H9 (cell line): ENCODE measurements at regions not wholly inside any gene's neighbourhood (a gene's known extent, or its start where the extent isn't known, plus 50 kb on each side); places are given as distances from the start of the nearest gene placed in this dataset.

Source experiments
- DNase-seq: peaks from one replicate; pipeline ENCODE4 v3.0.0-alpha.2; 2017
- H2AFZ ChIP-seq: one replicate; pipeline ENCODE4 v1.6.1; 2013; ENCODE audit warnings: mild to moderate bottlenecking, low read length, control low read depth, moderate library complexity
- H2AK5ac ChIP-seq: 2 replicates; pipeline ENCODE4 v1.6.1; 2013; ENCODE audit warnings: low read length, control low read depth, mixed read lengths; ENCODE audit not compliant: insufficient read length
- H2BK120ac ChIP-seq: one replicate; pipeline ENCODE4 v1.6.1; 2013; ENCODE audit warnings: low read depth, mild to moderate bottlenecking, low read length, control low read depth, inconsistent platforms; ENCODE audit not compliant: poor library complexity, severe bottlenecking
- H2BK12ac ChIP-seq: 2 replicates; pipeline ENCODE4 v1.6.1; 2013; ENCODE audit warnings: low read length, control low read depth, mixed read lengths, low read depth; ENCODE audit not compliant: insufficient read length
- H2BK15ac ChIP-seq: 2 replicates; pipeline ENCODE4 v1.6.1; 2013; ENCODE audit warnings: low read depth, low read length, control low read depth
- H2BK20ac ChIP-seq: one replicate; pipeline ENCODE4 v1.6.1; 2013; ENCODE audit warnings: low read depth, mild to moderate bottlenecking, low read length, control low read depth, inconsistent platforms; ENCODE audit not compliant: poor library complexity, severe bottlenecking
- H2BK5ac ChIP-seq: 2 replicates; pipeline ENCODE4 v1.6.1; 2013; ENCODE audit warnings: low read length, control low read depth, mixed read lengths; ENCODE audit not compliant: insufficient read length
- H3K14ac ChIP-seq: 2 replicates; pipeline ENCODE4 v1.6.1; 2013; ENCODE audit warnings: low read length, control low read depth; ENCODE audit not compliant: insufficient read depth
- H3K18ac ChIP-seq: 2 replicates; pipeline ENCODE4 v1.6.1; 2013; ENCODE audit warnings: low read depth, mild to moderate bottlenecking, mixed read lengths, low read length, control low read depth; ENCODE audit not compliant: insufficient read length
- H3K23ac ChIP-seq: 2 replicates; pipeline ENCODE4 v1.6.1; 2013; ENCODE audit warnings: low read length, control low read depth, mixed read lengths, low read depth; ENCODE audit not compliant: insufficient read length
- H3K23me2 ChIP-seq: 2 replicates; pipeline ENCODE4 v1.6.1; 2013; ENCODE audit warnings: low read depth, mild to moderate bottlenecking, mixed read lengths, low read length, control low read depth; ENCODE audit not compliant: insufficient read length, poor library complexity, severe bottlenecking
- H3K27ac ChIP-seq: 2 replicates; pipeline ENCODE4 v1.5.1; 2013; ENCODE audit warnings: low read length, control low read depth, mixed read lengths, low read depth; ENCODE audit not compliant: insufficient read length
- H3K27me3 ChIP-seq: 2 replicates; pipeline ENCODE4 v1.6.1; 2013; ENCODE audit warnings: low read length, control low read depth, inconsistent platforms; ENCODE audit not compliant: insufficient read depth
- H3K4ac ChIP-seq: 2 replicates; pipeline ENCODE4 v1.6.1; 2013; ENCODE audit warnings: low read depth, mild to moderate bottlenecking, control low read depth, inconsistent platforms, low read length, moderate library complexity
- H3K4me1 ChIP-seq: 2 replicates; pipeline ENCODE4 v1.6.1; 2013; ENCODE audit warnings: low read length, control low read depth, inconsistent platforms; ENCODE audit not compliant: insufficient read depth
- H3K4me2 ChIP-seq: 2 replicates; pipeline ENCODE4 v1.6.1; 2013; ENCODE audit warnings: low read length, control low read depth, mixed read lengths; ENCODE audit not compliant: insufficient read length, insufficient read depth
- H3K56ac ChIP-seq: 2 replicates; pipeline ENCODE4 v1.6.1; 2013; ENCODE audit warnings: low read depth, mild to moderate bottlenecking, mixed read lengths, low read length, control low read depth; ENCODE audit not compliant: insufficient read length
- H3K79me1 ChIP-seq: 2 replicates; pipeline ENCODE4 v1.6.1; 2013; ENCODE audit warnings: low read depth, mild to moderate bottlenecking, moderate library complexity, low read length, control low read depth, inconsistent platforms; ENCODE audit not compliant: insufficient read depth, poor library complexity, severe bottlenecking
- H3K79me2 ChIP-seq: 2 replicates; pipeline ENCODE4 v1.6.1; 2013; ENCODE audit warnings: low read length, control low read depth, inconsistent platforms; ENCODE audit not compliant: insufficient read depth
- H3K9ac ChIP-seq: 2 replicates; pipeline ENCODE4 v1.6.1; 2013; ENCODE audit warnings: low read length, control low read depth, mixed read lengths; ENCODE audit not compliant: insufficient read length; ENCODE audit errors: extremely low read depth
- H3K9me3 ChIP-seq: one replicate; pipeline ENCODE4 v1.6.1; 2013; ENCODE audit warnings: low read depth, low read length, inconsistent platforms; ENCODE audit not compliant: control insufficient read depth
- H3T11ph ChIP-seq: one replicate; pipeline ENCODE4 v1.6.1; 2013; ENCODE audit warnings: mild to moderate bottlenecking, low read length, control low read depth, inconsistent platforms
- H4K20me1 ChIP-seq: one replicate; pipeline ENCODE4 v1.6.1; 2013; ENCODE audit not compliant: control insufficient read depth, insufficient read length, insufficient read depth
- H4K5ac ChIP-seq: 2 replicates; pipeline ENCODE4 v1.6.1; 2013; ENCODE audit warnings: low read depth, mild to moderate bottlenecking, mixed read lengths, low read length, control low read depth; ENCODE audit not compliant: insufficient read length
- H4K8ac ChIP-seq: replicated peaks from 2 replicates; pipeline ENCODE4 v1.6.1; 2013; ENCODE audit warnings: low read length, control low read depth, mixed read lengths, low read depth; ENCODE audit not compliant: insufficient read length
- H4K91ac ChIP-seq: 2 replicates; pipeline ENCODE4 v1.6.1; 2013; ENCODE audit warnings: low read depth, mild to moderate bottlenecking, moderate library complexity, mixed read lengths, low read length, control low read depth; ENCODE audit not compliant: insufficient read length
- H3K27ac Mint-ChIP-seq, 3 experiments: 2 replicates in 2 of 3; 3 replicates in 1 of 3; pipeline ENCODE4 v1.8.0; 2020 to 2021; ENCODE audit warnings: mixed read lengths in 3 of 3, mild to moderate bottlenecking in 1 of 3, moderate library complexity in 1 of 3
- H3K27me3 Mint-ChIP-seq: 2 replicates; pipeline ENCODE4 v1.8.0; 2021; ENCODE audit warnings: low read depth, mild to moderate bottlenecking, moderate library complexity, mixed read lengths
- H3K36me3 Mint-ChIP-seq, 3 experiments: 2 replicates in 2 of 3; 3 replicates in 1 of 3; pipeline ENCODE4 v1.8.0; 2020 to 2021; ENCODE audit warnings: low read depth in 3 of 3, mixed read lengths in 3 of 3; ENCODE audit not compliant: insufficient read depth in 1 of 3
- H3K4me1 Mint-ChIP-seq, 2 experiments: 2 replicates each; pipeline ENCODE4 v1.8.0; 2020; ENCODE audit warnings: mixed read lengths in 2 of 2
- H3K4me3 Mint-ChIP-seq, 2 experiments: 2 replicates in 1 of 2; 3 replicates in 1 of 2; pipeline ENCODE4 v1.8.0; 2020 to 2021; ENCODE audit warnings: mild to moderate bottlenecking in 2 of 2, mixed read lengths in 2 of 2, moderate library complexity in 1 of 2
- H3K9me3 Mint-ChIP-seq, 2 experiments: 2 replicates in 1 of 2; 3 replicates in 1 of 2; pipeline ENCODE4 v1.8.0; 2020; ENCODE audit warnings: mild to moderate bottlenecking in 2 of 2, mixed read lengths in 2 of 2, moderate library complexity in 1 of 2
- CTCF ChIP-seq: fragments of 200-600 bp; sonication (generic); conservative IDR thresholded peaks from 3 replicates; pipeline ENCODE4 v1.8.0; 2021; ENCODE audit warnings: antibody characterized with exemption, mild to moderate bottlenecking
- WGBS: extraction: QIAGEN DNeasy Blood & Tissue Kit; methylation state at CpG from one replicate; pipeline ENCODE4 v1.1.7; 2013; ENCODE audit warnings: missing lambda C conversion rate, low lambda C conversion rate, mixed read lengths; ENCODE audit not compliant: insufficient read length; ENCODE audit errors: extremely low coverage; 5-methylcytosine and 5-hydroxymethylcytosine counted together

- no peaks in the 10 kb centered on the region for H3K79me2 ChIP-seq
- no peak overlapping the region for H2BK5ac ChIP-seq
- no peak overlapping the region for H4K91ac ChIP-seq
- no peak overlapping the region for H3K4me2 ChIP-seq
- no peak overlapping the region for H3K27ac ChIP-seq
- no peaks in the 10 kb centered on the region for H3K23me2 ChIP-seq
- H3K27me3 Mint-ChIP-seq, result peaks cover 82% of the 10 kb centered on the region
- H3K27ac Mint-ChIP-seq, result no peak overlapping the region
- H3K56ac ChIP-seq, result no peak overlapping the region
- H3K9me3 ChIP-seq, result no peaks in the 10 kb centered on the region
- H4K20me1 ChIP-seq, result no peaks in the 10 kb centered on the region
- no CpG with 5 or more reads among the region's 2 CpGs for WGBS
- H4K8ac ChIP-seq, result no peak overlapping the region
- no peak overlapping the region for H2BK15ac ChIP-seq
- H2BK20ac ChIP-seq, result no peak overlapping the region
- no peak overlapping the region for H3T11ph ChIP-seq
- H3K79me1 ChIP-seq, result no peaks in the 10 kb centered on the region
- no peak overlapping the region for H2AK5ac ChIP-seq
- no peak overlapping the region for H3K18ac ChIP-seq
- peaks cover 4 to 6% of the 10 kb centered on the region in 2 experiments; a peak in 3 of 4 replicates for H3K4me1 Mint-ChIP-seq
- no peak overlapping the region for H2AFZ ChIP-seq
- H3K4ac ChIP-seq, result no peak overlapping the region
- no peak for TF ChIP-seq CTCF
- H3K9me3 Mint-ChIP-seq, result no peaks in the 10 kb centered on the region
- H3K36me3 Mint-ChIP-seq, result no peaks in the 10 kb centered on the region; a peak in 1 of 7 replicates
- no peak overlapping the region for H3K23ac ChIP-seq
- no peak overlapping the region for H4K5ac ChIP-seq
- H3K14ac ChIP-seq, result no peak overlapping the region
- no peaks in the 10 kb centered on the region for H3K4me1 ChIP-seq
- no peak overlapping the region for H3K4me3 Mint-ChIP-seq
- H2BK12ac ChIP-seq, result no peak overlapping the region
- no peak for DNase-seq
- H2BK120ac ChIP-seq, result no peak overlapping the region
- H3K9ac ChIP-seq, result no peak overlapping the region
- no peaks in the 10 kb centered on the region; the same call in 1 of the 2 replicates for H3K27me3 ChIP-seq
Observed at GRCh38 chr2:176560296-176560695, 291.1 kb downstream of the MTX2 start.
